CD4-positive, alpha-beta T cell treated with Interleukin-15 for 4 hours (primary cell): ENCODE measurements at regions not wholly inside any gene's neighbourhood (a gene's known extent, or its start where the extent isn't known, plus 50 kb on each side); places are given as distances from the start of the nearest gene placed in this dataset.

Experiments
- DNase-seq: peaks from one replicate; pipeline ENCODE4 v3.0.0-alpha.2; 2020; ENCODE audit warnings: low spot score

DNA sequence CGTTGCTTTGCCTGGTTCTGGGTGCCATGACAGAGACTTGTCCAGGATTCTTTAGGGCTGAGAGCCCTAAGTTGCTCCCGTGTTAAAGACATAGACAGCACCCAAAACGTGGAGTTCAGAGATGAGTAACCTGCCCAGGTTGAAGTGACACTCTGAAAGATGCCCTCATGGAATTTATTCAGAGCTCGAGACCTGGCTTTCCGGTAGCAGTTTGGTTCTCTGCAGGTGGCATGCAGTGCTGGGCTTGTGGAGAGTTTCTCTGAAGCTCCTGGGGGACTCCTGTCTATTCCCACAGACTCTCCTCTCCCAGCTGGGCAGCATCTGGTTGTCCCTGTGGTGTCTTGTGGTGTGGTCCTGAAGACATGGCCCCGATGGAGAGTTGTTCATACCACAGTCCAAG is 241.0 kb downstream of the RHOU start:
- DNase-seq: no peak

DNA sequence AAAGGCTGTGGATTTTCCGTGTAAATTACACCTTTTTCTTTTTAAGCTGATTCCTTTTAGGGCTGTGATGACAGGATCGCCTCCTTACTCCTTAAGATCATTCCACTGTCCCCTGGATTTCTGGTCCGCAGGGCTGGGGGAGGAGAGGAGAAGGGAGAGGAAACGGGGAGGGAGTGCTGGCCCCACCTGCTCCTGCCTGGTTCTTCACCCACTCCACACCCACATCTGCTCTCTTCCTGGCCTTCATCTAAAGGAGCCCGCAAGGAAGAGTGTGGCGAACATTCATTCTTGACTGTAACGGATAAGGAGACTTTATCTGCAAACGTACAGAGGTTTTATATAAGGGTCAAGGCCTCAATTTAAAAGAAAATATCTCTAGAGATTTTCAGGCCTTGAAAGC is 242.0 kb downstream of the RHOU start:
- DNase-seq: no peak

DNA sequence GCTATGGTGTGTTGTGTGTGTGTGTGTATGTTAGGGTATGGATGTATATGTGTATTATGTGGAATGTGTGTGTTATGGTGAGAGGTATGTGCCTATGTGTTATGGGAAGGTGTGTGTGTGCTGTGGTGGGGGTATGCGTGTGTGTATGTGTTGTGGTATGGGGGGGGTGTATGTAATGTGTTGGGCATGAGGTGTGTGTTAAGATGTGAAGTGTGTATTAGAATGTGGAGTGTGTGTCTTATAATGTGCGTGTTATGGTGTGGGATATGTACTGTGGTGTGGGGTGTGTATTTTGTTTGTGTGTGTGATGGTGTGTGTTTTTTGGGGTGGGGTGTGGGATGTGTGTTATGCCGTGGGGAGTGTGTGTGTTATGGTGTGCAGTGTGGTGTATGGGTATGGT is 242.5 kb downstream of the RHOU start:
- DNase-seq: no peak

DNA sequence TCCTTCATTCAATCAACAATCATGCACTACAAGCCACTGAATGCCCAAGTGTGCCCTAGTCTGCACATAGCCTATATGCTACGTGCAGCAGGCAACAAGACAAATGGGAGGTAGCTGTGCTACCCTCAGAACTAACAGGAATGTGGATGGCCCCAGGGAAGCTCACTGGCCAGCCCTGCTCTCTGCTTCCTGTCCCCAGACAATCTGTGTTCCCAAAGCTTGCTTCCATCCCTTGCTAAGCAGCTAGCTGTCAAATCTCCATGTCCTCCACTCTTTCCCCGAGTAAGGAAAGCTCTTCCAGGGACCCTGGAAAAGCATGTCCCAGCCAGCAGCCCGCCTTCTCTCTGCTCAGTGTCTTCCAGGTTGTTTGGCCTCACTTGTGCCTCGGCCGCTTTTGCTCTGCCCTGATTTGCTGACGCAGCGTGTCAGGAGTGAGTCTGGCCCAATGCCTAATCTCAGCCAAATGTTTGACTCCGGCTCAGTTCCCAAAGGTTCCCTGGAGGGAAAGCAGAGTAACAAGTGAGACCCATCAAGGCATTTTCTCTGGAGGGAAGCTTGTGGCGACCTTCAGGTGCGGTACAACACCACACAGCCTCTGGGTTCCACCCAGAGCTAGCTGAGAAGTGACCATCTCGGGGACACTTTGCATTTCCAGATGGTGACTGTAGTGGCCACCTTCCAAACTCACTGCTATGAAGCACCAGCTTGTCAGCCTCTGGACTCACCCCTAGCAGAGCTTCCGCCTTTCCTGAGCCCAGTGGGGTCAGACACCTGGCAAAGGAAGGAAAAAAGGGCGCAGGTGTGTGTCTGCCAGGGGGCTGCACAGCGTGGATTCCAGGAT is 243.4 kb downstream of the RHOU start:
- no peak for DNase-seq

DNA sequence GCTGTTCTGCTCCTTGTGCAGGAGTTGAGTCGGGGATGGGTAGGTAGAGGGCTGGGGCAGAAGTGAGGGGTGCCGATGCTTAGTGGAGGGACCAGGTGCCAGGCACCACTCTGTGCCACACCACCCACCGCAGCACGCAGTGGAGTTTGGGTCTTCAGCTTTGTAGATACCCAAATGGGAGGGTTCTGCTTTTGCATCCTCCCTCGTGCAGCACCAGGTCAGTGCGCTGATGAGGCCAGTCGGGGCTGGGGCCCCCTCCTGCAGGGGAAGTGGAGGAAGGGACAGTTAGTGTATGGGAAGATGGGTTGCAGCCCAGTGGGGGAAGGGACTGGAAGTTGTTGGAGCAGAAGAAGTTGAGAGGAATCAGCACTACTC is 244.0 kb downstream of the RHOU start:
- no peak for DNase-seq

- no peak for DNase-seq
These were observed 244.5 kb downstream of the RHOU start for GRCh38 chr1:228979774-228980173.

DNA sequence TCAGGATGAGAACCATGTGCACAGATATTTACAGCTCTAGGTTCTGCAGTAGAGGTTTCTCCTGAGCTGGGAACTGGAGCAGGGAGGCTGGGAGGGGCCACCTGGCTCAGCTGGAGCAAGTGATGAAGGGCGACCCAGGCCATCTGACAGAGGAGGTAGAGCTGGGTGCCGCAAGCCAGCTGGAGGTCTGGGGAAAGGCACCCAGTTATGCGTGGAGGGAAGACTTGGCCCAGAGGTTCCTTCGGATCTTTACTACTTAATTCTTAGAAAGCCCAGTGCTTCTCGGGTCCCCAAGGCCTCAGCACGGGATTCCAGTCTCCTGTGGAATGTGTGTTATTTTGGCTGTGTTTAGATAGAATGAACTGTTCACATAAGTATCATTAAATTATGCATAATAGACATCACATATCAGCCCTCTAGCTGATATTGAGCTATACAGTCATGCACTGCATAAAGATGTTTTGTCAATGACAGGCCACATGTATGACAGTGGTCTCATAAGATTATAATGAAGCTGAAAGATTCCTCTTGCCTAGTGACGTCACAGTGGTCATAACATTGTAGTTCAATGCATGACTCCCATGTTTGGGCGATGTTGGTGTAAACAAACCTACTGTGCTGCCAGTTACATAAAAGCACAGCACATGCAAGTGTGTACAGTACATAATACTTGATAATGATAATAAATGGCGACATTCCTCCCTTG is 245.1 kb downstream of the RHOU start:
- DNase-seq: no peak

- no peak for DNase-seq
These were observed 247.4 kb downstream of the RHOU start for GRCh38 chr1:228982637-228983036.

DNA sequence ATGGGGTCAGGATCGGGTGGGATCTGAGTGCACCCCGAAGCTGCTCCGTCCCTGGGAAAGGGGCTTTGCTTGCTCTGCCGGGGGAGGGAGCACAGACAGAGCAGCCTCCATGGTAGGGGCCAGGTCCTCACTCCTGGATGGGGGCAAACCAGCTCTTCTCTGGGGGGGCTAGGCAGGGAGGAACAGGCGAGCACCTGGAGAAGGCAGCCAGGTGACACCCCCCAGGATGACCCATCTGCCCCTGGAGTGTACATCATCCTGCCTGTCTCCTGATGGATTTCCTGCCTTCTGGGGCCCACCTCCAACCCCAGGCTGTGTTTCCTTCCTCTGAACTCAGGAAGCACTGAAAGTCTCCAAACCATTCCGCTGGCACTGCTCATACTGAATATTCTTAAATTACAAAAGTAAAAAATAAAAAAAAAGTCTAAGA is 248.0 kb downstream of the RHOU start:
- no peak for DNase-seq

GRCh38 chr1:228983661-228984060 is 248.4 kb downstream of the RHOU start:
- DNase-seq: no peak

DNA sequence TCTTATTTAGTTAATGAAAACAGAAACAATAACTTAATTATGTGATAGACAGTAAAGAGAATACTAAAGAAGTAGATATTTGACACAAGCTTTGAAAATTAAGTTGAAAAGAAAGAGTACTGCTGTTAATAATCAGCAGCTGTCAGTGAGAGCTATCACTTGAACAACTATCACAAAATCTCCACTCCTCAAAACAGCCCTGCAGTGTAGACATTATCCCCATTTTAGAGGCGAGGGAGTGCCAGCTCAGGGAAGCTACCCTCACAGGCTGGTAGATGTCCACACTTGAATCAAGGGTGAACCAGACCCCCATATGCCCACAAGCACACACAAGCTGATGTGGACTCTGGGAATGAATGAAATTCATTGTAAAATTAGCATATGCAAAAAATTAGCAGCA is 248.8 kb downstream of the RHOU start:
- DNase-seq: no peak

DNA sequence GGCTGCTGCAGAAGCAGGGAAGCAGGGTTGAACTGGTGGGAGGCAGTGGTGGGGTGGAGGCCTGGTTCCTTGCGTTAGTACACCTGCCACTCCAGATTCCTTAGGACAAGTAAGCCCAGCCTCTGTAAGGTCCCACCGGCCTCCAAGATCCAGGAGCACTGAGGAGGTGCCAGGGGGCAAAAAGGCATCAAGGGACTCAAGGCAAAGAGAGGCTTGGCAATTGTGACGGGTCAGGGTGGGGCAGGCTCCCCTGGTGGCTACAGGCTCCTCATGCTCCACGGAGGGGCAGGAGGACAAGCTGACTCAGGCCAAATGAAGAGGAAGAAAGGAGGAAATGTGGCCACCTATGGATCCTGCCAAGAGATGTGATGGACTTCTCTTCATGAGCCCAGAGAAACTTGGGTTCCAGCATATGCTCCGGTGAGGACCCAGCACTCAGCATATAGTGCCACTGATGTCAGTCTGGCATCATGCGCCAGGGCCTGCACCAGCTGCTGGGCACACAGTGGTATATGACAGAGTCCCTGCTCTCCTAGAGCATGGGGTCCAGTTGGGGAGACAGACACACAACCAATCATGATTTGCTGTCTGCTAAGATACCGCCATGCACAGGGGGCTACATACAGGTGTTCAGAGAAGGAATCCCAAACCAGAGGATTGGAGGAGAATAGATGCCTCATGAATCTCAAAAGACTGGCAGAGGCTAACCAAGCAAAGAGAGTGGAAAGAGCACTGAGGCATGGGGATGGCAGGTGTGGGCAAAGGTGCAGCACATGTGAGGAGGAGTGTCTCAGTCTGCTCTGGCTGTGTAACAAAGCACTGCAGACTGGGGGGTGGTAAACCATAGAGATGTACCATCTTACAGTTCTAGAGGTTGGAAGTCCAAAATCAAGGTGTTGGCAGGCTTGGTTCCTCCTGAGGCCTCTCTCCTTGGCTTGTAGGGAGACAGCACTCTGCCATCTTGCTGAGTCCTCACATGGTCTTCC is 249.7 kb downstream of the RHOU start:
- DNase-seq: no peak

DNA sequence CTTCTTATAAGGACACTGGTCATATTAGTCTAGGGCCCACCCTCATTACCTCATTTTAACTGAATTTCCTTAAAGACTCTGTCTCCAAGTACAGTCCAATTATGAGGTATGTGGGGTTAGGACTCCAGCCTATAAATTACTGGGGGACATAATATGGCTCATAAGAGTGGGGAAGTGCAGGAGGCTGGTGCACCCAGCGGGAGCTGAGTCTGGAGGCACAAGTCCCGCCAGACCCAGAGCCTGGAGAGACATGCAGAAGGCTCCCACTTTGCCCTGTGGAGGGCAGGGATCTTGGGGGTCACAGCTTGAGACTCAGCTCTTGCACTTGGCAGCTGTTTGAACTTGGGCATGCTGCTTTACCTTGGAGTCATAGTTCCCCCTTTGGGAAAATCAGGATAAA is 250.4 kb downstream of the RHOU start:
- no peak for DNase-seq

- DNase-seq: no peak
These were observed 251.0 kb downstream of the RHOU start for GRCh38 chr1:228986093-228986904.

DNA sequence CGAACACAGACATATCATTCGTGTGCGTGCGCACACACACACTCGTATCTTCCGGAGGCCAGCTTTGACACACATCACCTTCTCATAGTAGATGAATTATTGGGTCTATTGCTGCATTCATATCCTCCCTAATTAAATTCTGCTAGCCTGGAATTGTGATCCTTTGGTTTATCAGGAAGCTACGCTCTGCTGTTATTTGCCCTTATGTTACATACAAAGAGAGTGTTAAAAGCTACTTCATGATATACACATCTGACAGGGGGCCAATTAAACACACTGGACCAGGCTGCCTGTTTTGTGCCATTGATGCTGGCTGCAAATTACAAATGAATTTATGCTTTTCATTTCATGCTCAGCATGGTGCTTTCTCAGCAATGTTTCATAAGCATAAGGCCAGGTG is 252.0 kb downstream of the RHOU start:
- no peak for DNase-seq

GRCh38 chr1:228987736-228988506 is 252.6 kb downstream of the RHOU start:
- no peak for DNase-seq

DNA sequence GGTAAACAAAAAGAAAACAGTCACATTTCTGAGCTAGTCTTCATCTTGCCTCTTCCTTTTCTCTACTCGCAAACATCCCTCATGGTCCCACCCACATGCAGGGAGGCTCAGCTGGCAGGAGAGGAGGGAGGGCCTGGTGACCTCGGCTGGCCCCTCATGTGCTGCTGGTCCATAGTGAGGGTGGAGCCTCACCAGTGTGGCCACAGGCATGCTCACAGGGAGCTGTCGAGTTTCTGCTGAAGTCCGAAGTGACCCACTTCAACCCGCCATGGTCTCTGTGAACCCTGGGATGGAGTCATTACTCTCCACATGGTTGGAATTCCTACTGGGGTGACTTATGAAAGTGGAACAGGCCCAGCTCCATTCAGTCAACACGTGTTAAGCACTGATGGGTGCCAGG is 253.4 kb downstream of the RHOU start:
- DNase-seq: no peak

DNA sequence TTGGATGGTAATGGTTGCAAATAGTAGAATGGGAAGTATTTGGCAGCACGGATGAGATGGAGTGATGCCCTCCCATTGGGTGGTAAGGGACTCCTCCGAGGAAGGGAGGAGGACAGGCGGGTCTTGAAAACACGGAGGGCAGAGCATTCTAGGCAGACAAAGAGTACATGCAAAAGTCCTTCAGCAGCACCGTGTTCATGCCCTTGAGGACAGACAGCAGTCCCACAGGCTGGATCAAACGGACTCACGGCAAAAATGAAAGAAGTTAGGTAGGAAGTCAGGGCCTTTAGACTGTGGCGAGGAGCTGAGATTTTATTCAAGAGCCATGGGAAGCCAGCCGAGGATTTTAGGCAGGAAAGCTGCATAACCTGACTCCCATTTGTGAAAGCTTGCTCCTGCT is 253.9 kb downstream of the RHOU start:
- DNase-seq: no peak

DNA sequence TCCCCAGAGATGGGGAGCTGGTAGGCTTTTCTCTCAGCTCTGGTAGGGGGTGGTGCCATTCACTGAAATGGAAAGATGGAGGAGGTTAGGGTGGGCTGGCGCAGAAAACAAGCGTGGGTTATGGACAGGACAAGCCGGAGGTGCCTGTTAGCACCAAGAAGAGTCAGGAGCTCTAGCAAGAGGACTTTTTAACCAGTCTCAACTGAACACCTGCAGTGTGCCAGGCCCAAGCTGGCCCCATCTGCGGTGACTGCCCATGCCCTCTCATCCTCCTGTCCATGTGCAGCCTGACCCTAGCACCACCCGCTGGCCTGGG is 254.4 kb downstream of the RHOU start:
- no peak for DNase-seq

- no peak for DNase-seq
These were observed 254.9 kb downstream of the RHOU start for GRCh38 chr1:228989992-228990827.
